Transverse colon (tissue), 4 donors: ENCODE measurements at regions not wholly inside any gene's neighbourhood (a gene's known extent, or its start where the extent isn't known, plus 50 kb on each side); places are given as distances from the start of the nearest gene placed in this dataset.
A peak's percentile ranks its signal among the peaks of the same experiment; 100 is the strongest.

ENCODE experiments used
- DNase-seq: peaks from one replicate; pipeline ENCODE4 v3.0.0-alpha.2; 2019
- H3K27ac ChIP-seq, 4 donors: fragments of 200-600 bp; sonication (generic); 2 replicates each; pipeline ENCODE4 v1.5.1; 2016 to 2018; ENCODE audit warnings: inconsistent platforms in 4 of 4
- H3K27me3 ChIP-seq: fragments of 200-600 bp; sonication (generic); 2 replicates; pipeline ENCODE4 v1.5.1; 2017; ENCODE audit warnings: inconsistent platforms
- H3K36me3 ChIP-seq, 4 donors: fragments of 200-600 bp; sonication (generic); 2 replicates each; pipeline ENCODE4 v1.5.1; 2017 to 2019; ENCODE audit warnings: inconsistent platforms in 4 of 4
- H3K4me1 ChIP-seq, 4 donors: fragments of 200-600 bp; sonication (generic); 2 replicates each; pipeline ENCODE4 v1.5.1; 2017 to 2020; ENCODE audit warnings: inconsistent platforms in 4 of 4
- H3K4me3 ChIP-seq, 4 donors: fragments of 200-600 bp; sonication (generic); 1 replicate in 1 of 4; 2 replicates in 3 of 4; pipeline versions ENCODE4 v1.5.1 to v1.6.1; 2017 to 2019; ENCODE audit warnings: inconsistent platforms in 4 of 4
- H3K9me3 ChIP-seq, 2 donors: fragments of 200-600 bp; sonication (generic); 2 replicates each; pipeline ENCODE4 v1.5.1; 2017 to 2019; ENCODE audit warnings: inconsistent platforms in 2 of 2
- EP300 ChIP-seq: sonication (generic); formaldehyde crosslinking; IDR thresholded peaks from one replicate; pipeline ENCODE4 v1.6.1; 2017; ENCODE audit warnings: antibody characterized with exemption, low read depth
- POLR2A ChIP-seq: fragments of 450-650 bp; IDR thresholded peaks from one replicate; pipeline ENCODE4 v1.6.1; 2016; ENCODE audit warnings: antibody characterized with exemption, mild to moderate bottlenecking, moderate library complexity
- POLR2AphosphoS5 ChIP-seq, 3 donors: sonication (generic); formaldehyde crosslinking; IDR thresholded peaks; one replicate each; pipeline ENCODE4 v1.6.1; 2016; ENCODE audit warnings: antibody characterized with exemption in 3 of 3
- WGBS, 2 donors: methylation state at CpG; one replicate each; pipeline ENCODE4 v1.1.5; 2018; ENCODE audit warnings: low coverage in 1 of 2; 5-methylcytosine and 5-hydroxymethylcytosine counted together
- in situ Hi-C, 4 donors: fragments of 200-750 bp; cut with MboI; loops; one replicate each; pipeline versions ENCODE4 v1.15.0 to v1.15.1; 2017; ENCODE audit warnings: low sequenced_read_pairs in 3 of 4, low pct_ligation_motif_present in 1 of 4, low pct_unique_long_range_greater_than_20kb in 1 of 4
- intact Hi-C: fragments of 100-400 bp; cut with DNase I; formaldehyde crosslinking; loops from one replicate; pipeline ENCODE4 v1.15.1; 2023; ENCODE audit warnings: low total_unique reads
- TF ChIP-seq, protein P1 (sequence below), 5 experiments: fragments of 200-600 bp in 3 of 5; fragments of 450-650 bp in 2 of 5; sonication (generic) in 3 of 5; IDR thresholded peaks; 1 replicate in 2 of 5; 2 replicates in 3 of 5; pipeline ENCODE4 v1.5.1; 2016 to 2017; ENCODE audit warnings: antibody characterized with exemption in 5 of 5, inconsistent platforms in 3 of 5, mild to moderate bottlenecking in 2 of 5, moderate library complexity in 1 of 5

DNA sequence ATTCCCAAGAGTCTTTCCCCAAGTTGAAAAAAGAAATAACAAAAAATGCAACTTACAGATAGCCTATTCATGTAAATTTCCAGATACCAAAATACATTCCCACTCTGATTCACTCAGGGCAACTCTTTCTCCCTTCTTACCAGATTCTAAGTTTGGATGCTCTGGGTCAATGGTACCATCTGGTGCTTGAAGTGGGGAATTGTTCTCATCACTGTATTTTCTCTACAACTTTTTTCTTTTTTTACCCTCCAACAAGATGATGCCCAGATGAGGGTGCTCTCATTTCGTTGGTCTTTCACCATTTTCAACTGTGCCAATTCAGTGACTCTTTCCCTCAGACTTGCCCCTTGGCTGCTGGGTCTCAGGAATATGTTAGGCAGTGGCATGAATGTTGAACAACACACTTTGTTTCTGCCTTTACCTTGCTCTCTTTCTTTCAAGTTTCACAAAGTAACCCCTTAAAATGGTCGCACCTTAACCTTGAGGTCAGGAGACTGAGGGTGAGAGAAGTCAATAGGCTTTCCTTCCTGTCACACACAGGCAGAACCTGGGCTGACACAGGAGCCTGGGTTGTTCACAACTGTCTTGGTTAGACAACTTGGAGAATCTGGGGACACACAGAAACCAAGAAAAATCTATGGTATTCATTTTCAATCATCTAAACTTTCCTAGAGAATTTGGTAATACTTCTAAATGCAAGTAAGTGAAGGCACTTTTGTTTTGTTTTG, 330.7 kb upstream of the SLCO3A1 start:
- Histone ChIP-seq H3K27ac (no peak overlapping the region), H3K4me1 (no peaks in the 10 kb centered on the region), H3K36me3 (no peaks in the 10 kb centered on the region), H3K27me3 (no peaks in the 10 kb centered on the region), H3K9me3 (no peaks in the 10 kb centered on the region), H3K4me3 (no peak overlapping the region)
- in situ Hi-C loops (no loop called here), intact Hi-C loops (no loop called here)
- DNase-seq: no peak
- TF ChIP-seq, protein P1, sequence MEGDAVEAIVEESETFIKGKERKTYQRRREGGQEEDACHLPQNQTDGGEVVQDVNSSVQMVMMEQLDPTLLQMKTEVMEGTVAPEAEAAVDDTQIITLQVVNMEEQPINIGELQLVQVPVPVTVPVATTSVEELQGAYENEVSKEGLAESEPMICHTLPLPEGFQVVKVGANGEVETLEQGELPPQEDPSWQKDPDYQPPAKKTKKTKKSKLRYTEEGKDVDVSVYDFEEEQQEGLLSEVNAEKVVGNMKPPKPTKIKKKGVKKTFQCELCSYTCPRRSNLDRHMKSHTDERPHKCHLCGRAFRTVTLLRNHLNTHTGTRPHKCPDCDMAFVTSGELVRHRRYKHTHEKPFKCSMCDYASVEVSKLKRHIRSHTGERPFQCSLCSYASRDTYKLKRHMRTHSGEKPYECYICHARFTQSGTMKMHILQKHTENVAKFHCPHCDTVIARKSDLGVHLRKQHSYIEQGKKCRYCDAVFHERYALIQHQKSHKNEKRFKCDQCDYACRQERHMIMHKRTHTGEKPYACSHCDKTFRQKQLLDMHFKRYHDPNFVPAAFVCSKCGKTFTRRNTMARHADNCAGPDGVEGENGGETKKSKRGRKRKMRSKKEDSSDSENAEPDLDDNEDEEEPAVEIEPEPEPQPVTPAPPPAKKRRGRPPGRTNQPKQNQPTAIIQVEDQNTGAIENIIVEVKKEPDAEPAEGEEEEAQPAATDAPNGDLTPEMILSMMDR (IDR thresholded peaks at IDR 0.05): peak in 3 of 5 experiments; percentile 8 to 29 (median 15)
- TF ChIP-seq EP300 (no peak), POLR2AphosphoS5 (IDR thresholded peaks at IDR 0.05) (no peak), POLR2A (no peak)
- WGBS, 2 donors: 55% methylated on average over 2 of the region's 2 CpGs; no CpG with 5 or more reads in 1 of the 2 donors

DNA sequence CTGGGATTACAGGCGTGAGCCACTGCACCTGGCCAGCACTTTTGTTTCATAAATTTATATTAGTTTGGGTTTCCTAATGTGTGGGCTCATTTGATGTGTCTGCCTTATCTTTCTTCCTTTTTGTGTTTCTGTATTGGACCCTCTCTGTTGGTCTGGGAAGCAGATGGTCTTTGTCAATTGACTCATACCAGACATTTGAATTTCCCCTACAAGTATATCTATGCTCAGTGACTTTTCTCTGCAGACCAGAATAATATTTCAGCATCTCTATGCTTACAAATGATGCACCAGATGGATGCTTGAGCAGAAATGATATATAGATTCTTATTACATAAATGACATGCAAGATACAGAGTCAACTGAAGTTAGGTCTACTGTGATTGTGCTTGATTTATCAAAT, 329.9 kb upstream of the SLCO3A1 start:
- no peaks in the 10 kb centered on the region for H3K27me3 ChIP-seq
- WGBS, 2 donors: 79% methylated on average over 1 of the region's 1 CpG; no CpG with 5 or more reads in 1 of the 2 donors
- no peak for TF ChIP-seq POLR2AphosphoS5 (IDR thresholded peaks at IDR 0.05)
- no peak for TF ChIP-seq POLR2A
- TF ChIP-seq EP300: no peak
- TF ChIP-seq, protein P1 (IDR thresholded peaks at IDR 0.05): no peak
- no peak overlapping the region for H3K4me3 ChIP-seq
- no peak overlapping the region for H3K27ac ChIP-seq
- in situ Hi-C loops: no loop called here
- intact Hi-C loops: no loop called here
- no peaks in the 10 kb centered on the region for H3K9me3 ChIP-seq
- DNase-seq: no peak
- H3K36me3 ChIP-seq: no peaks in the 10 kb centered on the region
- H3K4me1 ChIP-seq: no peaks in the 10 kb centered on the region

DNA sequence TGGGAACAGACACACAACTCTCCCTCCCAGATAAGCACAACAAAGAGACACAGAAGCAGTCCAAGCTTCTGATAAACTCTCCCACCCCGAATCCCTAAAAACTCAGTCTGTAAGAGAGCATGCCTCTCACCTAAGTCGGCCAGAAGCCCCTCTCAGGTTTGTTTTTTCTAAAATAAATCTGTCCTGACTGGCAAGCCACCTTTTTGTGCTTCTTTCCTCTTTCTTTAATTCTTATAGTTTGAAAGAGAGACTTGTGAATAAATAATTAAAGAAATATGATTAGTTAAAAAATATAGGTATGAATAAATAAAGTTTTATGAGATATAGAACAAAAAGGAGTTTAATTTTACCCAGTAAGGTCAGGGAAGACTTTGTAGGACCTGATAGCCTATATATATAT, 329.0 kb upstream of the SLCO3A1 start:
- Histone ChIP-seq H3K4me3 (no peak overlapping the region), H3K27me3 (no peaks in the 10 kb centered on the region), H3K4me1 (no peaks in the 10 kb centered on the region), H3K9me3 (no peaks in the 10 kb centered on the region), H3K36me3 (no peaks in the 10 kb centered on the region), H3K27ac (no peak overlapping the region)
- intact Hi-C loops: no loop called here
- DNase-seq: no peak
- in situ Hi-C loops: no loop called here
- 55 to 79% methylated on average over 2 of the region's 2 CpGs for WGBS, 2 donors
- TF ChIP-seq POLR2AphosphoS5 (IDR thresholded peaks at IDR 0.05) (no peak), EP300 (no peak), POLR2A (no peak)
- TF ChIP-seq, protein P1 (IDR thresholded peaks at IDR 0.05): no peak

DNA sequence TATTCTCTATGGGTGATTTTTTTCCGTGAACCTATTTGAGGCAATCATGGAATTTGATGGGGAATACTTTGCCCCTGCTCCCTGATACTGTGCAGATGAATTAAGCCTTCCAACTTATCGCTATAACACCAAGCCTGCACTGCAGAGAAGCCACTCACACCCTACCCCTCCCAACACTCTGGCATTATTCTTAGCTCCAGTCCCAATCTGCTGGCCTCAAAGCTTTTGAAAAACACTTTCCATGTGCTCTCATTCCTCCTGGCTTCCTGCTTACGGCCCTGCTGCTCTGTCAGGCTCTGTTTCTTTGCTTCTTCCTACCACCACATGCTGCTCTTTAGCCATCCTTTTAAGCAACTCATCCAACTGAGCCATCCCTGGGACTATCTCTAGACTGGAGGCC, 327.8 kb upstream of the SLCO3A1 start:
- TF ChIP-seq POLR2AphosphoS5 (IDR thresholded peaks at IDR 0.05) (no peak), POLR2A (no peak), EP300 (no peak)
- TF ChIP-seq, protein P1 (IDR thresholded peaks at IDR 0.05): no peak
- no peaks in the 10 kb centered on the region for H3K36me3 ChIP-seq
- 73 to 86% methylated on average over 3 of the region's 3 CpGs for WGBS, 2 donors
- H3K27ac ChIP-seq: no peak overlapping the region
- no peak for DNase-seq
- intact Hi-C loops (no loop called here), in situ Hi-C loops (no loop called here)
- no peaks in the 10 kb centered on the region for H3K4me1 ChIP-seq
- no peaks in the 10 kb centered on the region for H3K27me3 ChIP-seq
- no peak overlapping the region for H3K4me3 ChIP-seq
- no peaks in the 10 kb centered on the region for H3K9me3 ChIP-seq
